IMR-90 (cell line): ENCODE measurements at regions not wholly inside any gene's neighbourhood (a gene's known extent, or its start where the extent isn't known, plus 50 kb on each side); places are given as distances from the start of the nearest gene placed in this dataset.

ENCODE experiments used
- ATAC-seq: fragments of 200-7000 bp; cut with Tn5 transposase; 2 replicates; pipeline ENCODE4 v1.9.1; 2020; ENCODE audit warnings: low read depth, mild to moderate bottlenecking, moderate library complexity
- BruUV-seq: library from RNA; stranded (reverse); fragments of 400-500 nt; replicated peaks from 2 replicates; lab custom pipeline; 2021; lab: Mats Ljungman, UMichigan
- CTCF ChIA-PET: fragments of 300-600 bp; formaldehyde crosslinking; extraction: SDS; loops from one replicate; lab custom pipeline; 2021; ENCODE audit warnings: antibody characterized with exemption; lab: Yijun Ruan, JAX
- POLR2A ChIA-PET: fragments of 300-600 bp; sonication (Branson Sonifier 250); formaldehyde crosslinking; loops from one replicate; lab custom pipeline; 2022; ENCODE audit warnings: antibody characterized with exemption; ENCODE audit not compliant: unreplicated experiment; lab: Charles Lee
- DNase-seq: peaks from one replicate; pipeline ENCODE4 v3.0.0; 2013
- H2AFZ ChIP-seq: replicated peaks from 2 replicates; pipeline ENCODE3; 2013; ENCODE audit warnings: low read length, mild to moderate bottlenecking; ENCODE audit not compliant: poor library complexity
- H2AK5ac ChIP-seq: 2 replicates; pipeline ENCODE4 v1.6.1; 2013; ENCODE audit warnings: low read depth, low read length, inconsistent platforms
- H2AK9ac ChIP-seq: replicated peaks from 2 replicates; pipeline ENCODE3; 2013; ENCODE audit warnings: mild to moderate bottlenecking, low read depth, low read length, moderate library complexity; ENCODE audit not compliant: poor library complexity
- H2BK120ac ChIP-seq: 2 replicates; pipeline ENCODE4 v1.6.1; 2013; ENCODE audit warnings: low read depth, low read length, inconsistent platforms
- H2BK15ac ChIP-seq: 3 replicates; pipeline ENCODE4 v1.6.1; 2013; ENCODE audit warnings: low read depth, low read length, inconsistent platforms
- H2BK20ac ChIP-seq: 2 replicates; pipeline ENCODE4 v1.6.1; 2013; ENCODE audit warnings: low read depth, mild to moderate bottlenecking, inconsistent platforms, low read length, moderate library complexity
- H2BK5ac ChIP-seq: 2 replicates; pipeline ENCODE4 v1.6.1; 2013; ENCODE audit warnings: mild to moderate bottlenecking, low read depth, low read length, inconsistent platforms; ENCODE audit not compliant: poor library complexity, severe bottlenecking
- H3K14ac ChIP-seq: replicated peaks from 2 replicates; pipeline ENCODE4 v1.6.1; 2013; ENCODE audit warnings: low read depth, low read length, inconsistent platforms
- H3K18ac ChIP-seq: 2 replicates; pipeline ENCODE4 v1.6.1; 2013; ENCODE audit warnings: low read depth, low read length, control low read depth
- H3K23ac ChIP-seq: 2 replicates; pipeline ENCODE4 v1.6.1; 2013; ENCODE audit warnings: low read depth, low read length, inconsistent platforms
- H3K27ac ChIP-seq: 2 replicates; pipeline ENCODE4 v1.5.1; 2013; ENCODE audit warnings: mild to moderate bottlenecking, control low read depth, low read length; ENCODE audit not compliant: insufficient read depth
- H3K27me3 ChIP-seq: 2 replicates; pipeline ENCODE4 v1.6.1; 2013; ENCODE audit warnings: low read length; ENCODE audit not compliant: control insufficient read depth, insufficient read depth
- H3K36me3 ChIP-seq: 2 replicates; pipeline ENCODE4 v1.6.1; 2013; ENCODE audit warnings: low read length, mixed read lengths; ENCODE audit not compliant: control insufficient read depth, insufficient read depth
- H3K4ac ChIP-seq: 2 replicates; pipeline ENCODE4 v1.6.1; 2013; ENCODE audit warnings: low read depth, low read length, inconsistent platforms
- H3K4me1 ChIP-seq: 2 replicates; pipeline ENCODE4 v1.6.1; 2013; ENCODE audit warnings: low read length, mixed read lengths; ENCODE audit not compliant: control insufficient read depth, insufficient read depth
- H3K4me2 ChIP-seq: 2 replicates; pipeline ENCODE4 v1.6.1; 2013; ENCODE audit warnings: low read depth, mild to moderate bottlenecking, control low read depth, low read length, moderate library complexity
- H3K4me3 ChIP-seq: 2 replicates; pipeline ENCODE4 v1.5.1; 2013; ENCODE audit warnings: low read depth, mild to moderate bottlenecking, control low read depth, low read length, moderate library complexity; ENCODE audit not compliant: insufficient read depth
- H3K56ac ChIP-seq: 2 replicates; pipeline ENCODE4 v1.6.1; 2013; ENCODE audit warnings: low read length, inconsistent platforms; ENCODE audit not compliant: insufficient read depth; ENCODE audit errors: extremely low read depth
- H3K79me1 ChIP-seq, 2 experiments: 2 replicates each; pipeline ENCODE4 v1.6.1; 2013; ENCODE audit warnings: low read length in 2 of 2, inconsistent platforms in 1 of 2, low read depth in 1 of 2
- H3K9ac ChIP-seq: 2 replicates; pipeline ENCODE4 v1.6.1; 2013; ENCODE audit warnings: low read depth, low read length, control low read depth
- H3K9me1 ChIP-seq: 2 replicates; pipeline ENCODE4 v1.6.1; 2013; ENCODE audit warnings: low read length, inconsistent platforms; ENCODE audit not compliant: insufficient read depth
- H3K9me3 ChIP-seq: 2 replicates; pipeline ENCODE4 v1.6.1; 2013; ENCODE audit warnings: low read length; ENCODE audit not compliant: control insufficient read depth, insufficient read depth
- H4K20me1 ChIP-seq: 2 replicates; pipeline ENCODE4 v1.6.1; 2013; ENCODE audit warnings: low read length, inconsistent platforms; ENCODE audit not compliant: insufficient read depth
- H4K5ac ChIP-seq: 2 replicates; pipeline ENCODE4 v1.6.1; 2013; ENCODE audit warnings: mild to moderate bottlenecking, low read depth, low read length, control low read depth
- H4K8ac ChIP-seq, 2 experiments: 2 replicates each; pipeline ENCODE4 v1.6.1; 2013; ENCODE audit warnings: low read depth in 2 of 2, low read length in 2 of 2, control low read depth in 1 of 2, inconsistent platforms in 1 of 2
- H4K91ac ChIP-seq: 2 replicates; pipeline ENCODE4 v1.6.1; 2013; ENCODE audit warnings: low read depth, low read length, inconsistent platforms; ENCODE audit not compliant: insufficient read depth
- BHLHE40 ChIP-seq: fragments of 150-350 bp; IDR thresholded peaks from 2 replicates; pipeline ENCODE4 v1.6.1; 2016; ENCODE audit warnings: mild to moderate bottlenecking, low read depth, low read length
- CEBPB ChIP-seq: IDR thresholded peaks from 2 replicates; pipeline ENCODE4 v1.6.1; 2012; ENCODE audit warnings: low read depth, low read length, improper control_type of control experiment
- CHD1 ChIP-seq: IDR thresholded peaks from 2 replicates; pipeline ENCODE4 v1.6.1; 2012; ENCODE audit warnings: low read depth, low read length, improper control_type of control experiment
- FOS ChIP-seq: fragments of 150-350 bp; IDR thresholded peaks from 2 replicates; pipeline ENCODE4 v1.6.1; 2016; ENCODE audit warnings: low read depth, low read length
- MAFK ChIP-seq: IDR thresholded peaks from 2 replicates; pipeline ENCODE4 v1.6.1; 2012; ENCODE audit warnings: low read depth, low read length, improper control_type of control experiment
- MAZ ChIP-seq: IDR thresholded peaks from 2 replicates; pipeline ENCODE4 v1.6.1; 2012; ENCODE audit warnings: low read depth, mild to moderate bottlenecking, low read length, improper control_type of control experiment, moderate library complexity, borderline replicate concordance
- MXI1 ChIP-seq: IDR thresholded peaks from 2 replicates; pipeline ENCODE4 v1.6.1; 2012; ENCODE audit warnings: low read depth, mild to moderate bottlenecking, low read length, moderate library complexity, borderline replicate concordance
- NFE2L2 ChIP-seq: fragments of 150-350 bp; IDR thresholded peaks from 2 replicates; pipeline ENCODE4 v1.6.1; 2016; ENCODE audit warnings: low read depth, mild to moderate bottlenecking, low read length
- POLR2A ChIP-seq: IDR thresholded peaks from 2 replicates; pipeline ENCODE4 v1.6.1; 2012; ENCODE audit warnings: mild to moderate bottlenecking, low read depth, low read length
- RAD21 ChIP-seq: IDR thresholded peaks from 2 replicates; pipeline ENCODE4 v1.6.1; 2012; ENCODE audit warnings: low read length, improper control_type of control experiment
- RCOR1 ChIP-seq: IDR thresholded peaks from 2 replicates; pipeline ENCODE4 v1.6.1; 2012; ENCODE audit warnings: mild to moderate bottlenecking, low read length, improper control_type of control experiment; ENCODE audit not compliant: insufficient replicate concordance
- SMC3 ChIP-seq: fragments of 150-350 bp; IDR thresholded peaks from 2 replicates; pipeline ENCODE4 v1.6.1; 2016; ENCODE audit warnings: low read depth, mild to moderate bottlenecking, antibody characterized with exemption, low read length, moderate library complexity
- WGBS, 2 experiments: methylation state at CpG; one replicate each; pipeline versions ENCODE4 v1.1.5 to v1.1.7; 2013; ENCODE audit warnings: missing lambda C conversion rate in 2 of 2; ENCODE audit not compliant: insufficient read length in 1 of 2; ENCODE audit errors: extremely low coverage in 2 of 2; 5-methylcytosine and 5-hydroxymethylcytosine counted together
- dilution Hi-C: fragments of 300-500 bp; cut with HindIII; formaldehyde crosslinking; loops from one replicate; pipeline ENCODE4 v1.14.3; 2018; ENCODE audit warnings: low sequenced_read_pairs; ENCODE audit not compliant: unreplicated experiment
- in situ Hi-C: fragments of 300-500 bp; cut with MboI; formaldehyde crosslinking; loops from 3 replicates; pipeline ENCODE4 v1.14.3; 2019; ENCODE audit warnings: low sequenced_read_pairs, inconsistent platforms, mixed read lengths
- intact Hi-C: fragments of 100-400 bp; cut with micrococcal nuclease; formaldehyde crosslinking; loops from 2 replicates; pipeline ENCODE4 v1.10.0; 2022

DNA sequence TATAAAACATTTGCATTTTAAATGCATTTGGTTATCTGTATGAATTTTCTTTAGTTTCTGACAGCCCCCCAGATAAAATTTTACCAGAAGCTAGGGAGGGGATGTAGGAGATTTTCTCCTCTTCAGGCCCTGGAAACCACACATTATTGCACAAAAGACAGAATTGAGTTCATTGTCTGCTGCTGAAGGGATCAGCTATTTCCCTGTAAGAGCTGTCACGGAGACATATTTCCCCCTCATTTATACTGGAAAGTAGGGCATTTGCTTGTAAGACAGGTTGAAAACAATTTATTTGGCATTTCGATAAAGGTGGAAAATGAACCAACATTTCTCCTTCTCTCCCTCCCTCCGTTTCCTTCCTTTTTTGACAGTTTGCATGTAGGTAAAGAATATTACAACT lies 241.3 kb upstream of the LCORL start:
- no peak for TF ChIP-seq MXI1
- TF ChIP-seq POLR2A = no peak
- TF ChIP-seq RAD21 = no peak
- no peak for TF ChIP-seq RCOR1
- no peak for TF ChIP-seq NFE2L2
- TF ChIP-seq CEBPB = no peak
- no peak for TF ChIP-seq MAZ
- no peak for TF ChIP-seq SMC3
- TF ChIP-seq CHD1 = no peak
- no peak for TF ChIP-seq BHLHE40
- no peak for TF ChIP-seq MAFK
- TF ChIP-seq FOS = no peak
- Histone ChIP-seq H3K4me2 (no peak overlapping the region), H2BK120ac (no peak overlapping the region), H2AK9ac (no peak overlapping the region), H3K14ac (no peak overlapping the region), H3K18ac (no peak overlapping the region), H3K9ac (no peak overlapping the region), H3K56ac (no peak overlapping the region), H3K9me3 (peaks cover 9% of the 10 kb centered on the region; the same call in 1 of the 2 replicates), H4K5ac (no peak overlapping the region), H3K4me3 (no peak overlapping the region), H3K27me3 (no peaks in the 10 kb centered on the region), H2AK5ac (no peak overlapping the region), H3K23ac (no peak overlapping the region), H3K79me1 (no peaks in the 10 kb centered on the region), H4K20me1 (no peaks in the 10 kb centered on the region), H4K8ac (no peak overlapping the region), H2BK15ac (no peak overlapping the region), H3K4ac (no peak overlapping the region), H2BK20ac (no peak overlapping the region), H3K9me1 (no peaks in the 10 kb centered on the region), H2BK5ac (no peak overlapping the region), H4K91ac (no peak overlapping the region), H3K4me1 (no peaks in the 10 kb centered on the region), H2AFZ (no peak overlapping the region), H3K36me3 (no peaks in the 10 kb centered on the region), H3K27ac (no peak overlapping the region)
- DNase-seq (no peak), ATAC-seq (no peak)
- dilution Hi-C loops = no loop called here
- ChIA-PET POLR2A (no interaction called here), CTCF (no interaction called here)
- BruUV-seq = no TSS peak
- in situ Hi-C loops = no loop called here
- intact Hi-C loops = no loop called here
- no CpG with 5 or more reads among the region's 3 CpGs for WGBS, 2 experiments
